Common myeloid progenitor, CD34-positive (primary cell): ENCODE measurements at regions not wholly inside any gene's neighbourhood (a gene's known extent, or its start where the extent isn't known, plus 50 kb on each side); places are given as distances from the start of the nearest gene placed in this dataset.
"Not testable (repeated sequence)": the region's sequence is repeated elsewhere in the genome, so short reads cannot be mapped to it uniquely, and the experiment has no call there.

Source experiments
- CTCF ChIA-PET: fragments of 350-600 bp; sonication (Branson Sonifier 250); formaldehyde crosslinking; loops from one replicate; lab custom pipeline; 2021; ENCODE audit warnings: antibody characterized with exemption; lab: Charles Lee
- POLR2A ChIA-PET: fragments of 350-600 bp; sonication (Branson Sonifier 250); formaldehyde crosslinking; loops from one replicate; lab custom pipeline; 2021; ENCODE audit warnings: antibody characterized with exemption; lab: Charles Lee
- DNase-seq, 3 donors: peaks; one replicate each; pipeline versions ENCODE4 v3.0.0 to v3.0.0-alpha.2; 2013
- H3K27ac ChIP-seq, 2 experiments: 1 replicate in 1 of 2; 2 replicates in 1 of 2; pipeline ENCODE4 v1.7.0; 2013; ENCODE audit warnings: inconsistent platforms in 2 of 2, low read length in 2 of 2, mild to moderate bottlenecking in 2 of 2, low read depth in 1 of 2, moderate library complexity in 1 of 2; ENCODE audit not compliant: severe bottlenecking in 2 of 2, insufficient read depth in 1 of 2, poor library complexity in 1 of 2
- H3K27me3 ChIP-seq, 5 experiments: replicated peaks in 2 of 5; 1 replicate in 3 of 5; 2 replicates in 2 of 5; pipeline versions ENCODE4 v1.6.1 to v1.7.0; 2013; ENCODE audit warnings: low read length in 4 of 5, mild to moderate bottlenecking in 2 of 5, moderate library complexity in 2 of 5, inconsistent platforms in 1 of 5; ENCODE audit not compliant: insufficient read depth in 5 of 5, control insufficient read depth in 4 of 5
- H3K36me3 ChIP-seq, 4 experiments: 1 replicate in 2 of 4; 2 replicates in 2 of 4; pipeline versions ENCODE4 v1.6.1 to v1.7.0; 2013; ENCODE audit warnings: low read length in 3 of 4, control low read depth in 1 of 4, mild to moderate bottlenecking in 1 of 4; ENCODE audit not compliant: control insufficient read depth in 4 of 4, insufficient read depth in 4 of 4
- H3K4me1 ChIP-seq, 4 experiments: 1 replicate in 3 of 4; 2 replicates in 1 of 4; pipeline versions ENCODE4 v1.6.1 to v1.7.1; 2013; ENCODE audit warnings: low read length in 3 of 4, mild to moderate bottlenecking in 3 of 4, control low read depth in 1 of 4, inconsistent platforms in 1 of 4, moderate library complexity in 1 of 4; ENCODE audit not compliant: control insufficient read depth in 4 of 4, insufficient read depth in 4 of 4; ENCODE audit errors: control extremely low read depth in 1 of 4
- H3K4me3 ChIP-seq, 7 experiments: 1 replicate in 4 of 7; 2 replicates in 3 of 7; pipeline versions ENCODE4 v1.5.1 to v1.7.0; 2013; ENCODE audit warnings: mild to moderate bottlenecking in 7 of 7, low read length in 6 of 7, moderate library complexity in 6 of 7, inconsistent platforms in 2 of 7, low read depth in 2 of 7, control low read depth in 1 of 7; ENCODE audit not compliant: insufficient read depth in 4 of 7, control insufficient read depth in 1 of 7; ENCODE audit errors: extremely low read depth in 1 of 7
- H3K9me3 ChIP-seq, 5 experiments: 1 replicate in 4 of 5; 2 replicates in 1 of 5; pipeline versions ENCODE4 v1.6.1 to v1.7.1; 2013; ENCODE audit warnings: low read length in 4 of 5, mild to moderate bottlenecking in 2 of 5, inconsistent platforms in 1 of 5, low read depth in 1 of 5, moderate library complexity in 1 of 5; ENCODE audit not compliant: control insufficient read depth in 4 of 5, insufficient read depth in 2 of 5; ENCODE audit errors: control extremely low read depth in 1 of 5
- WGBS: methylation state at CpG from one replicate; pipeline ENCODE4 v1.1.5; 2013; ENCODE audit not compliant: insufficient coverage; 5-methylcytosine and 5-hydroxymethylcytosine counted together

GRCh38 chrX:920234-920799 lies 289.7 kb downstream of the SHOX start:
- no peaks in the 10 kb centered on the region for H3K36me3 ChIP-seq
- H3K27ac ChIP-seq, result no peak overlapping the region
- ChIA-PET POLR2A (no interaction called here), CTCF (no interaction called here)
- WGBS, result 17% methylated on average over 15 of the region's 25 CpGs
- peaks cover 0 to 8% (median 3%) of the 10 kb centered on the region in 5 experiments for H3K27me3 ChIP-seq
- no peaks in the 10 kb centered on the region for H3K4me1 ChIP-seq
- no peak for DNase-seq
- H3K9me3 ChIP-seq, result no peaks in the 10 kb centered on the region
- no peak overlapping the region for H3K4me3 ChIP-seq

- Histone ChIP-seq H3K4me1 (no peaks in the 10 kb centered on the region), H3K27me3 (peaks cover 0 to 8% (median 3%) of the 10 kb centered on the region in 5 experiments), H3K27ac (no peak overlapping the region), H3K4me3 (no peak overlapping the region), H3K36me3 (no peaks in the 10 kb centered on the region), H3K9me3 (no peaks in the 10 kb centered on the region)
- CTCF ChIA-PET, result no interaction called here
- DNase-seq, result no peak
- 96% methylated on average over 4 of the region's 9 CpGs for WGBS
- POLR2A ChIA-PET, result no interaction called here
Observed at GRCh38 chrX:916230-916599, 285.6 kb downstream of the SHOX start.

DNA sequence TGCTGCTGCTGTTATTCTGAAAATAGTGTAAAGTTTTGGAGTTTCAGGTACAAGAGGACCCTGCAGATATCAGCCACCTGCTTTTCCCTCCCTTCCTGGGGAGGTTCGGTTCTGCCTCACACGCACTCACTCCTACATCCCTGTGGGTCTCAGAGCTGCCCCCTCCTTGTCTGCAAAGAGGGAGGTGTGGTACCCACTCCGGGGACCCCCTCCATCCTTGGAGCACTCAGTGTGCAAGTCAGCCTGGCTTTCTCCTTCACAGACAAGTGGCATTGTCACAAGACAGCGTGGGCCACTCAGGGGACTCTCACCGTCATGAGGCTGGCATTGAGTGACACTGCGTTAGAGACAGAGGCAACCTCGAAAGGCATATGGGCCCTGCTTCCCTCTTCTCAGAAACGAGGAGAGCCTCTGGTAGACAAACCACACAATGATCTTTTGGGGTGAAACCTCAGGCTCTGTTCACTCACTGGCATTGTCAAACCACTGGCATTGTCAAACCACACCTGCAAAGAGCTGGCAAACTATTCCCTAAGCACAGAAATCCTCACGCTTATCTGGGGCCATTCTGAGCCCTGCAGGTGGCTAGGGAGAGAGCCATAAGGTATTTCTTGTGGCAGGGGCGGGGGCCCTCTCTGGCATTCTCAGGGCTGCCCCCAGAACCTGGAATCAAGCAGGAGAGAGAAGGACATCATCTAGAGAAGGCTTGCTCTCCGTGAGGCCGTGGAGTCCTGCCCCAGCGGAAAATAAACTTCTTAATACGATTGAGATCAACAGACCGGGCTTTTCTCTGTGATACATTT lies 285.0 kb downstream of the SHOX start:
- peak in 2 of 3 donors; percentile 70 to 79 for DNase-seq
- ChIA-PET POLR2A (no interaction called here), CTCF (no interaction called here)
- WGBS, result 70% methylated on average over 11 of the region's 15 CpGs
- Histone ChIP-seq H3K4me3 (no peak overlapping the region), H3K36me3 (no peaks in the 10 kb centered on the region), H3K9me3 (no peaks in the 10 kb centered on the region), H3K27me3 (peaks cover 0 to 8% (median 3%) of the 10 kb centered on the region in 5 experiments), H3K27ac (no peak overlapping the region), H3K4me1 (no peaks in the 10 kb centered on the region)

DNA sequence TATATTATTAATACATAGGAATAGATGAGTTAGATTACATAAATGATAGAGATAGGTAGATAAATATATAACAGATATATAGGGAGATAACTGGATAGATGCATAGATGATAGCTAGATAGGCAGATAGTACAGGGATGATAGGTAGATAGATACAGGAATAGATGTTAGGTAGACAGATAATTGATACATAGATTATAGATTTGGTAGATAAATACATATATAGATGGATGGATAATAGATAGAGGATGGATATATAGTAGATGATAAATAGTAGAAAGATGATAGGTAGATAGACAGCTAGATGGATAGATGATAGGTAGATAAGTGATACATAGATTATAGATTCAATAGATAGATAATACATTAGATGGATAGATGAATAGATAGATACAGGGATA lies 283.6 kb downstream of the SHOX start:
- Histone ChIP-seq H3K27ac (no peak overlapping the region), H3K9me3 (no peaks in the 10 kb centered on the region), H3K27me3 (no peaks in the 10 kb centered on the region), H3K4me1 (no peaks in the 10 kb centered on the region), H3K36me3 (no peaks in the 10 kb centered on the region), H3K4me3 (no peak overlapping the region)
- DNase-seq, result no peak
- CTCF ChIA-PET, result no interaction called here
- POLR2A ChIA-PET, result no interaction called here

GRCh38 chrX:912677-913076 lies 282.1 kb downstream of the SHOX start:
- DNase-seq, result no peak
- ChIA-PET POLR2A (no interaction called here), CTCF (no interaction called here)
- Histone ChIP-seq H3K4me3 (no peak overlapping the region), H3K27ac (no peak overlapping the region), H3K4me1 (no peaks in the 10 kb centered on the region), H3K27me3 (no peaks in the 10 kb centered on the region), H3K36me3 (no peaks in the 10 kb centered on the region), H3K9me3 (no peaks in the 10 kb centered on the region)
- WGBS, result 95% methylated on average over 11 of the region's 11 CpGs

DNA sequence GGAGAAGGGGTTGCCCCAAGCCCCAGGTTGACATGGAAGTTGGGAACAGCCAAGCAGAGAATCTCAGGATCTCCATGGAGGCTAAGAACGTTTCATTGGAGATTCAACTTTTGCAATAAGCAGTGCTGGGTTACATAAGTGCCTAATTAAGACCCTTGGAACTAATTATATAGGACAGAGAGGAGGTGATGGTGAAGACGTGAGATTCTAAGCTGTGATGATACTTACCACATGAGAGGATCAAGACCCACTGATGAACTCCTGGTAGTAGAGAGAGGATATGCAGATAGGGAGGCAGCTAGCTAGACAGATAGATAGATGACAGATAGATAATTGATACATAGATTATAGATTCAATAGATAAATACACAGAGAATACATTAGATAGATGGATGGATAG lies 278.5 kb downstream of the SHOX start:
- H3K36me3 ChIP-seq, H3K27me3 ChIP-seq, POLR2A ChIA-PET, H3K4me3 ChIP-seq, CTCF ChIA-PET, H3K27ac ChIP-seq, H3K4me1 ChIP-seq, H3K9me3 ChIP-seq, DNase-seq: not testable (repeated sequence)
- 100% methylated on average over 1 of the region's 2 CpGs for WGBS

DNA sequence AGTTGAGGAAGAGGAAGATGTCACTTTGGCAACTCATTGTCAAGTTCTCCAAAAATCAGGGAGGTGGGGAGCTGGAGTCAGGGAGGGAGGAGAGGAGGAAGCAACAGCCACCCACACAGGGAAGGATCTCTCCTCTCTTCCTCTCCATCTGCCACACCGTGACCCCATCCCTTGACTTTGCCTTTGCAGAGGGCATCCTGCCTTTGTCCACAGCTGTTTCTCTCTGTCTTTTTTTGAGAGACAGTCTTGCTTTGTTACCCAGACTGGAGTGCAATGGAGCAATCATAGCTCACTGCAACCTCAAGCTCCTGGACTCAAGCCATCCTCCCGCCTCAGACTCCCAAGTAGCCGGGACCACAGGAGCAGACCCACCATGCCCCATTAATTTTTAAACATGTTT lies 276.0 kb downstream of the SHOX start:
- no peaks in the 10 kb centered on the region for H3K4me1 ChIP-seq
- no peaks in the 10 kb centered on the region for H3K9me3 ChIP-seq
- ChIA-PET POLR2A (no interaction called here), CTCF (no interaction called here)
- H3K36me3 ChIP-seq, result no peaks in the 10 kb centered on the region
- H3K4me3 ChIP-seq, result no peak overlapping the region
- no peak overlapping the region for H3K27ac ChIP-seq
- WGBS, result 50% methylated on average over 1 of the region's 3 CpGs
- no peak for DNase-seq
- no peaks in the 10 kb centered on the region for H3K27me3 ChIP-seq
